ENCODE measurements at regions not wholly inside any gene's neighbourhood (a gene's known extent, or its start where the extent isn't known, plus 50 kb on each side); places are given as distances from the start of the nearest gene placed in this dataset.

- TF ChIP-seq CTCF (IDR thresholded peaks at IDR 0.05) (no peak), POLR2AphosphoS5 (IDR thresholded peaks at IDR 0.05; ENCODE audit: low read depth, low read length) (no peak), TCF7L2 (IDR thresholded peaks at IDR 0.05; ENCODE audit: low read depth, low read length) (no peak), SIN3A (IDR thresholded peaks at IDR 0.05; ENCODE audit: borderline replicate concordance, insufficient read depth, low read depth, low read length) (no peak)
- TF ChIP-seq, protein P1, sequence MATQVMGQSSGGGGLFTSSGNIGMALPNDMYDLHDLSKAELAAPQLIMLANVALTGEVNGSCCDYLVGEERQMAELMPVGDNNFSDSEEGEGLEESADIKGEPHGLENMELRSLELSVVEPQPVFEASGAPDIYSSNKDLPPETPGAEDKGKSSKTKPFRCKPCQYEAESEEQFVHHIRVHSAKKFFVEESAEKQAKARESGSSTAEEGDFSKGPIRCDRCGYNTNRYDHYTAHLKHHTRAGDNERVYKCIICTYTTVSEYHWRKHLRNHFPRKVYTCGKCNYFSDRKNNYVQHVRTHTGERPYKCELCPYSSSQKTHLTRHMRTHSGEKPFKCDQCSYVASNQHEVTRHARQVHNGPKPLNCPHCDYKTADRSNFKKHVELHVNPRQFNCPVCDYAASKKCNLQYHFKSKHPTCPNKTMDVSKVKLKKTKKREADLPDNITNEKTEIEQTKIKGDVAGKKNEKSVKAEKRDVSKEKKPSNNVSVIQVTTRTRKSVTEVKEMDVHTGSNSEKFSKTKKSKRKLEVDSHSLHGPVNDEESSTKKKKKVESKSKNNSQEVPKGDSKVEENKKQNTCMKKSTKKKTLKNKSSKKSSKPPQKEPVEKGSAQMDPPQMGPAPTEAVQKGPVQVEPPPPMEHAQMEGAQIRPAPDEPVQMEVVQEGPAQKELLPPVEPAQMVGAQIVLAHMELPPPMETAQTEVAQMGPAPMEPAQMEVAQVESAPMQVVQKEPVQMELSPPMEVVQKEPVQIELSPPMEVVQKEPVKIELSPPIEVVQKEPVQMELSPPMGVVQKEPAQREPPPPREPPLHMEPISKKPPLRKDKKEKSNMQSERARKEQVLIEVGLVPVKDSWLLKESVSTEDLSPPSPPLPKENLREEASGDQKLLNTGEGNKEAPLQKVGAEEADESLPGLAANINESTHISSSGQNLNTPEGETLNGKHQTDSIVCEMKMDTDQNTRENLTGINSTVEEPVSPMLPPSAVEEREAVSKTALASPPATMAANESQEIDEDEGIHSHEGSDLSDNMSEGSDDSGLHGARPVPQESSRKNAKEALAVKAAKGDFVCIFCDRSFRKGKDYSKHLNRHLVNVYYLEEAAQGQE (IDR thresholded peaks at IDR 0.05; ENCODE audit: insufficient read depth in 1 of 2, low read depth in 2 of 2, low read length in 1 of 2): no peak
Measured at GRCh38 chr16:73976644-73977043, 320.0 kb upstream of the PSMD7 start.

Data from Panc1 (cell line).